Anterior cingulate cortex (tissue), 58 donors: ENCODE measurements at regions not wholly inside any gene's neighbourhood (a gene's known extent, or its start where the extent isn't known, plus 50 kb on each side); places are given as distances from the start of the nearest gene placed in this dataset.
"Not testable (repeated sequence)": the region's sequence is repeated elsewhere in the genome, so short reads cannot be mapped to it uniquely, and the experiment has no call there.

ENCODE experiments used
- DNase-seq, 58 donors: peaks; one replicate each; lab custom pipeline; 2025; lab: John Stamatoyannopoulos, UW

GRCh38 chr7:81158189-81158588, 239.3 kb upstream of the SEMA3C start:
- no peak for DNase-seq

GRCh38 chr7:81155654-81156373, 237.0 kb upstream of the SEMA3C start:
- DNase-seq: no peak

- no peak for DNase-seq
Observed at GRCh38 chr7:81154565-81154964, 235.7 kb upstream of the SEMA3C start.

GRCh38 chr7:81152925-81153324, 234.1 kb upstream of the SEMA3C start:
- DNase-seq: not testable (repeated sequence)

- peak in 39 of 58 donors; percentile 5 to 77 (median 39) for DNase-seq
Observed at GRCh38 chr7:81150951-81151361, 232.1 kb upstream of the SEMA3C start.

GRCh38 chr7:81143856-81144255, 225.0 kb upstream of the SEMA3C start:
- no peak for DNase-seq

- peak in 2 of 58 donors; percentile 2 to 4 for DNase-seq
Observed at GRCh38 chr7:81141257-81142205, 222.7 kb upstream of the SEMA3C start.

GRCh38 chr7:81140775-81141174, 221.9 kb upstream of the SEMA3C start:
- no peak for DNase-seq

- no peak for DNase-seq
Observed at GRCh38 chr7:81140252-81140651, 221.4 kb upstream of the SEMA3C start.

- DNase-seq: no peak
Observed at GRCh38 chr7:81138870-81139269, 220.0 kb upstream of the SEMA3C start.

GRCh38 chr7:81135324-81135723, 216.5 kb upstream of the SEMA3C start:
- DNase-seq: no peak

GRCh38 chr7:81128011-81128410, 209.2 kb upstream of the SEMA3C start:
- no peak for DNase-seq

- DNase-seq: no peak
Observed at GRCh38 chr7:81120803-81121202, 202.0 kb upstream of the SEMA3C start.

GRCh38 chr7:81120111-81120510, 201.3 kb upstream of the SEMA3C start:
- no peak for DNase-seq

GRCh38 chr7:81114633-81115032, 195.8 kb upstream of the SEMA3C start:
- no peak for DNase-seq

- DNase-seq: no peak
Observed at GRCh38 chr7:81112731-81113130, 193.9 kb upstream of the SEMA3C start.

GRCh38 chr7:81111781-81112540, 193.1 kb upstream of the SEMA3C start:
- no peak for DNase-seq

GRCh38 chr7:81111358-81111757, 192.5 kb upstream of the SEMA3C start:
- DNase-seq: no peak

GRCh38 chr7:81110673-81111072, 191.8 kb upstream of the SEMA3C start:
- no peak for DNase-seq

GRCh38 chr7:81098213-81098612, 179.4 kb upstream of the SEMA3C start:
- DNase-seq: no peak

- no peak for DNase-seq
Observed at GRCh38 chr7:81094952-81095351, 176.1 kb upstream of the SEMA3C start.
